Kidney (tissue), 13 donors: ENCODE measurements at regions not wholly inside any gene's neighbourhood (a gene's known extent, or its start where the extent isn't known, plus 50 kb on each side); places are given as distances from the start of the nearest gene placed in this dataset.

Experiments used
- DNase-seq, 5 donors: peaks; one replicate each; pipeline ENCODE4 v3.0.0-alpha.2; 2013 to 2020
- FAIRE-seq: peaks from 2 replicates; lab custom pipeline; 2012; peaks lifted over from hg19 to GRCh38; lab: Jason Lieb, UNC
- H3K27ac ChIP-seq, 2 donors: one replicate each; pipeline ENCODE4 v1.7.0; 2013; ENCODE audit warnings: low read depth in 2 of 2, low read length in 2 of 2, inconsistent platforms in 1 of 2
- H3K27me3 ChIP-seq: one replicate; pipeline ENCODE4 v1.7.1; 2013; ENCODE audit warnings: low read length, inconsistent platforms; ENCODE audit not compliant: control insufficient read depth, insufficient read depth
- H3K36me3 ChIP-seq, 3 donors: one replicate each; pipeline versions ENCODE4 v1.7.0 to v1.7.1; 2013; ENCODE audit warnings: low read length in 3 of 3, control low read depth in 1 of 3, inconsistent platforms in 1 of 3; ENCODE audit not compliant: insufficient read depth in 3 of 3, control insufficient read depth in 2 of 3
- H3K4me1 ChIP-seq, 3 donors: one replicate each; pipeline versions ENCODE4 v1.7.0 to v1.7.1; 2013; ENCODE audit warnings: low read length in 3 of 3, inconsistent platforms in 1 of 3, low read depth in 1 of 3; ENCODE audit not compliant: control insufficient read depth in 2 of 3, insufficient read depth in 2 of 3
- H3K4me3 ChIP-seq, 3 donors: one replicate each; pipeline versions ENCODE4 v1.7.0 to v1.8.1; 2013; ENCODE audit warnings: low read length in 3 of 3, control low read depth in 1 of 3, inconsistent platforms in 1 of 3
- H3K9ac ChIP-seq, 3 donors: one replicate each; pipeline versions ENCODE4 v1.7.0 to v1.7.1; 2013; ENCODE audit warnings: low read length in 3 of 3, control low read depth in 1 of 3, inconsistent platforms in 1 of 3
- H3K9me3 ChIP-seq, 3 donors: one replicate each; pipeline versions ENCODE4 v1.7.0 to v1.7.1; 2013; ENCODE audit warnings: low read length in 3 of 3, control low read depth in 1 of 3, inconsistent platforms in 1 of 3; ENCODE audit not compliant: control insufficient read depth in 2 of 3, insufficient read depth in 1 of 3
- intact Hi-C: fragments of 100-400 bp; cut with DNase I; formaldehyde crosslinking; loops from one replicate; pipeline ENCODE4 v1.11.1; 2022
- TF ChIP-seq, protein P1 (sequence below): IDR thresholded peaks from 3 replicates; pipeline ENCODE4 v1.5.1; 2012; ENCODE audit warnings: mild to moderate bottlenecking, moderate library complexity, borderline replicate concordance; ENCODE audit not compliant: insufficient read depth; ENCODE audit errors: extremely low read depth
- donor health status: control.
- donor health status: control.
- donor health status: control.
- donor health status: control.
- donor health status: control.
- donor health status: DM: yes; HTN: yes; CAD: no.
- donor health status: Normal renal cell carcinoma (clear cell type).

DNA sequence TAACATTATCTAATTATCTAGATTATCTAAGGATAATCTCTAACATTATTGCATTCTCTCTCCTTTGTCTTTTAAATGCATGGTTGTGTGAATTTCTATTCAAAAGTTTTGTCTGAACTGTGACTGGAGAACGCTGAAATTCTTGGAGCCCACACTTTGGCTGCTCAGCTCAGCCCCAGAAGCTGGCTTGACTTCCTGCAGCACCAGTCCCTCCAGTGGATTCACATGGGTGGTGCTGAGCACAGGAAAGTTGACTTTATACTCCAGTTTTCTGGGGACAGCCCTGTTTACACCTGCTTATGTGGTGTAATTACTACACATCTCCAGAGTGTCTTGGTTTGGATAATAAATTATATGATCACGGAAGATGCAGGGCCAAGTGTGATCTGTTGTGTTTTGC is 255.1 kb upstream of the NOX3 start:
- TF ChIP-seq, protein P1, sequence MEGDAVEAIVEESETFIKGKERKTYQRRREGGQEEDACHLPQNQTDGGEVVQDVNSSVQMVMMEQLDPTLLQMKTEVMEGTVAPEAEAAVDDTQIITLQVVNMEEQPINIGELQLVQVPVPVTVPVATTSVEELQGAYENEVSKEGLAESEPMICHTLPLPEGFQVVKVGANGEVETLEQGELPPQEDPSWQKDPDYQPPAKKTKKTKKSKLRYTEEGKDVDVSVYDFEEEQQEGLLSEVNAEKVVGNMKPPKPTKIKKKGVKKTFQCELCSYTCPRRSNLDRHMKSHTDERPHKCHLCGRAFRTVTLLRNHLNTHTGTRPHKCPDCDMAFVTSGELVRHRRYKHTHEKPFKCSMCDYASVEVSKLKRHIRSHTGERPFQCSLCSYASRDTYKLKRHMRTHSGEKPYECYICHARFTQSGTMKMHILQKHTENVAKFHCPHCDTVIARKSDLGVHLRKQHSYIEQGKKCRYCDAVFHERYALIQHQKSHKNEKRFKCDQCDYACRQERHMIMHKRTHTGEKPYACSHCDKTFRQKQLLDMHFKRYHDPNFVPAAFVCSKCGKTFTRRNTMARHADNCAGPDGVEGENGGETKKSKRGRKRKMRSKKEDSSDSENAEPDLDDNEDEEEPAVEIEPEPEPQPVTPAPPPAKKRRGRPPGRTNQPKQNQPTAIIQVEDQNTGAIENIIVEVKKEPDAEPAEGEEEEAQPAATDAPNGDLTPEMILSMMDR, result no peak
- intact Hi-C loops, result no loop called here
- no peaks in the 10 kb centered on the region for H3K36me3 ChIP-seq
- H3K27ac ChIP-seq, result no peak overlapping the region
- H3K9ac ChIP-seq, result no peak overlapping the region
- FAIRE-seq (no peak), DNase-seq (no peak)
- H3K4me1 ChIP-seq, result no peaks in the 10 kb centered on the region
- no peaks in the 10 kb centered on the region for H3K27me3 ChIP-seq
- H3K4me3 ChIP-seq, result no peak overlapping the region
- no peaks in the 10 kb centered on the region for H3K9me3 ChIP-seq

DNA sequence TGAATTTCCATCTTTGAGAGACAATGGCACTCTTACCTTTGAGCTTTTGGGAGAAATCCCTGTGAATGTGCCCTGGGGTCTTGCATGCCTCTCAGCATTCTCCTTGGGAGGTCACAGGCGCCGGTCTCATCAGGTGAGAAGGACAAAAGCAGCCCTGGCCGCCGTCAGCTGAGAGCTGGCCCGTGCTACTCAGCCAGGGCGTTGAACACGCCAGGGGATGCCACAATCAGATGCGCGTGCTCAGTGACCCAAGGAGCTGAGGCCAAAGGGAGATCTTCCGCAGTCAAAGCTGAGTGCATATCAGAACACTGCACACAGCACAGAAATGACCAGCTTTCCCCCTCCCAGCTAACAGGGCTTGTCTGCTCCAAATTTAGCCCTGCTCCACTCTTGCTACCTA is 253.6 kb upstream of the NOX3 start:
- intact Hi-C loops, result no loop called here

DNA sequence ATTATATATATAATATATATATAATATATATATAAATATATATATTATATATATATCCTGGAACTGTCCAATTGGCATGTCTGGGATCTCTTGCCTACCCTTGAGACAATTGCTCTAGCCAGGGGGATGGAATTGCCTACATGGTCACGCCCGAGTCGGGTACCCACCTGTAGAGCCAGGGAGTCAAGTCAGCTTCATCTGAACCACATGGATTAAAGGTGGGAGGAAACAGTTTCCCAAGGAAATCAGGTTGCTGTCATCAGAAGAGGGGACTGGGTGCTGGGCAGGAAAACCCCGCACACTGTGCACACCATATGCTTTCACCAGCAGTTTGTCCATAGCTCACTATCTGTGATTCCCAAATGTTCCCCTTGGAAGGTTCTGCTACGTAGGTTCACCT is 252.5 kb upstream of the NOX3 start:
- Histone ChIP-seq H3K4me3 (no peak overlapping the region), H3K4me1 (no peaks in the 10 kb centered on the region), H3K9me3 (no peaks in the 10 kb centered on the region), H3K27me3 (no peaks in the 10 kb centered on the region), H3K9ac (no peak overlapping the region), H3K27ac (no peak overlapping the region), H3K36me3 (no peaks in the 10 kb centered on the region)
- no peak for DNase-seq
- intact Hi-C loops, result no loop called here
- no peak for FAIRE-seq
- TF ChIP-seq, protein P1, result no peak

More for the DNA sequence above, 253.6 kb upstream of the NOX3 start:
- DNase-seq (peak in 1 of 5 donors; percentile 66), FAIRE-seq (no peak)
- no peak overlapping the region for H3K27ac ChIP-seq
- no peaks in the 10 kb centered on the region for H3K27me3 ChIP-seq
- H3K4me1 ChIP-seq, result no peaks in the 10 kb centered on the region
- no peaks in the 10 kb centered on the region for H3K9me3 ChIP-seq
- no peaks in the 10 kb centered on the region for H3K36me3 ChIP-seq
- H3K9ac ChIP-seq, result no peak overlapping the region
- TF ChIP-seq, protein P1, result no peak
- no peak overlapping the region for H3K4me3 ChIP-seq

DNA sequence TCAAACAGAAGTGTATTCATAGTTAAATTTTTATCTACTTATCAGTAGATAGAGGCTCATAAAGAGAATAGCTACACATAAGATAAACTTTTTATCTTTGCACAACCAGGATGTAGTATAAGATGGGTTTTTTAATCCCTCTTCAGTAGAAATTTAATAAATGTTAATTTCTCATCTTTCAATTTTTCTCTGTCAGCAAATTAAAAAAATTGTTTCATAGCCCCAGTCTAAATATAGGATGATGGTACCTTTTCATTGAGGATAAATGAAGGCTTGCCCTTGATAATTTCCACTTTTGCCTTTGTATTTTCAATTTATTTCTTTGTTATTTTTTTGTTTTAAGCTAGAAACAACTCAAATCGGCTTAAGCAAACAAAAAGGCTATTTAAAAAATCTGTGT is 251.2 kb upstream of the NOX3 start:
- intact Hi-C loops, result no loop called here
- H3K9ac ChIP-seq, result no peak overlapping the region
- no peaks in the 10 kb centered on the region for H3K4me1 ChIP-seq
- H3K27me3 ChIP-seq, result no peaks in the 10 kb centered on the region
- H3K36me3 ChIP-seq, result no peaks in the 10 kb centered on the region
- no peaks in the 10 kb centered on the region for H3K9me3 ChIP-seq
- TF ChIP-seq, protein P1, result no peak
- H3K27ac ChIP-seq, result no peak overlapping the region
- DNase-seq (no peak), FAIRE-seq (no peak)
- H3K4me3 ChIP-seq, result no peak overlapping the region
